B cell (primary cell): ENCODE measurements at regions not wholly inside any gene's neighbourhood (a gene's known extent, or its start where the extent isn't known, plus 50 kb on each side); places are given as distances from the start of the nearest gene placed in this dataset.

ENCODE experiments used
- ATAC-seq: fragments of 200-7000 bp; cut with Tn5 transposase; one replicate; pipeline ENCODE4 v1.10.0; 2021; ENCODE audit warnings: low read depth, mild to moderate bottlenecking, moderate number of reproducible peaks, moderate library complexity
- CTCF ChIA-PET: fragments of 350-600 bp; sonication (Branson Sonifier 250); formaldehyde crosslinking; loops from one replicate; lab custom pipeline; 2021; ENCODE audit warnings: antibody characterized with exemption, inconsistent platforms; lab: Charles Lee
- POLR2A ChIA-PET: fragments of 350-600 bp; sonication (Branson Sonifier 250); formaldehyde crosslinking; loops from one replicate; lab custom pipeline; 2021; ENCODE audit warnings: antibody characterized with exemption; lab: Charles Lee
- DNase-seq: peaks from one replicate; pipeline ENCODE4 v3.0.0; 2013
- H2AFZ ChIP-seq: 2 replicates; pipeline ENCODE4 v1.6.1; 2012; ENCODE audit warnings: mild to moderate bottlenecking, low read depth, low read length; ENCODE audit not compliant: insufficient read depth, poor library complexity, severe bottlenecking
- H3K27ac ChIP-seq, 2 donors: 1 replicate in 1 of 2; 2 replicates in 1 of 2; pipeline ENCODE4 v1.5.1; 2012 to 2013; ENCODE audit warnings: low read length in 2 of 2, mild to moderate bottlenecking in 2 of 2, moderate library complexity in 1 of 2
- H3K27me3 ChIP-seq, 4 experiments: fragments of 200-600 bp in 1 of 4; sonication (generic) in 1 of 4; replicated peaks in 1 of 4; 1 replicate in 2 of 4; 2 replicates in 2 of 4; pipeline versions ENCODE4 v1.6.1 to v1.7.0; 2013 to 2016; ENCODE audit warnings: low read length in 3 of 4, mild to moderate bottlenecking in 2 of 4, mixed read lengths in 1 of 4, moderate library complexity in 1 of 4; ENCODE audit not compliant: insufficient read depth in 4 of 4, control insufficient read depth in 3 of 4; ENCODE audit errors: control extremely low read depth in 1 of 4
- H3K36me3 ChIP-seq, 2 experiments: replicated peaks in 1 of 2; 1 replicate in 1 of 2; 2 replicates in 1 of 2; pipeline versions ENCODE4 v1.6.1 to v1.7.1; 2013; ENCODE audit warnings: low read length in 1 of 2; ENCODE audit not compliant: insufficient read depth in 2 of 2, control insufficient read depth in 1 of 2; ENCODE audit errors: control extremely low read depth in 1 of 2, extremely low read depth in 1 of 2
- H3K4me1 ChIP-seq, 2 donors: fragments of 200-600 bp in 1 of 2; sonication (generic) in 1 of 2; 1 replicate in 1 of 2; 2 replicates in 1 of 2; pipeline versions ENCODE4 v1.5.1 to v1.6.1; 2013 to 2017; ENCODE audit warnings: low read length in 2 of 2; ENCODE audit not compliant: control insufficient read depth in 2 of 2, insufficient read depth in 2 of 2
- H3K4me2 ChIP-seq: replicated peaks from 2 replicates; pipeline ENCODE3; 2012; ENCODE audit warnings: mild to moderate bottlenecking, low read depth, low read length; ENCODE audit not compliant: poor library complexity, severe bottlenecking
- H3K4me3 ChIP-seq, 5 experiments: fragments of 200-600 bp in 1 of 5; sonication (generic) in 1 of 5; 1 replicate in 3 of 5; 2 replicates in 2 of 5; pipeline versions ENCODE4 v1.5.1 to v1.7.0; 2011 to 2016; ENCODE audit warnings: low read length in 4 of 5, mild to moderate bottlenecking in 4 of 5, low read depth in 2 of 5, control low read depth in 1 of 5, moderate library complexity in 1 of 5; ENCODE audit not compliant: insufficient read depth in 1 of 5; ENCODE audit errors: control extremely low read depth in 1 of 5, extremely low read depth in 1 of 5
- H3K79me2 ChIP-seq: fragments of 200-600 bp; sonication (generic); one replicate; pipeline ENCODE4 v1.6.0; 2016; ENCODE audit warnings: low read length; ENCODE audit not compliant: control insufficient read depth, insufficient read depth
- H3K9ac ChIP-seq: fragments of 200-600 bp; sonication (generic); 2 replicates; pipeline ENCODE4 v1.6.1; 2017; ENCODE audit warnings: mild to moderate bottlenecking, low read length, moderate library complexity
- H3K9me3 ChIP-seq, 3 donors: one replicate each; pipeline versions ENCODE4 v1.6.1 to v1.7.1; 2013; ENCODE audit warnings: low read length in 2 of 3; ENCODE audit not compliant: control insufficient read depth in 2 of 3, insufficient read depth in 1 of 3; ENCODE audit errors: control extremely low read depth in 1 of 3
- H4K20me1 ChIP-seq: 2 replicates; pipeline ENCODE4 v1.6.0; 2012; ENCODE audit warnings: mild to moderate bottlenecking, low read length; ENCODE audit not compliant: insufficient read depth, control insufficient read depth, poor library complexity, severe bottlenecking
- H3K27ac Mint-ChIP-seq: one replicate; pipeline ENCODE4 v1.8.0; 2021; ENCODE audit warnings: mixed read lengths
- H3K27me3 Mint-ChIP-seq: one replicate; pipeline ENCODE4 v1.8.0; 2021; ENCODE audit warnings: mixed read lengths
- H3K4me1 Mint-ChIP-seq: one replicate; pipeline ENCODE4 v1.8.0; 2021; ENCODE audit warnings: mixed read lengths
- H3K4me3 Mint-ChIP-seq: one replicate; pipeline ENCODE4 v1.8.0; 2021; ENCODE audit warnings: mixed read lengths
- H3K9me3 Mint-ChIP-seq: one replicate; pipeline ENCODE4 v1.8.0; 2022; ENCODE audit warnings: mixed read lengths; ENCODE audit not compliant: insufficient read depth
- CTCF ChIP-seq: fragments of 200-600 bp; IDR thresholded peaks from one replicate; pipeline ENCODE4 v1.8.0; 2022; ENCODE audit warnings: antibody characterized with exemption, mild to moderate bottlenecking
- EZH2 ChIP-seq: IDR thresholded peaks from 2 replicates; pipeline ENCODE4 v1.6.1; 2012; ENCODE audit warnings: borderline replicate concordance, low read depth, mild to moderate bottlenecking, moderate library complexity, low read length; ENCODE audit not compliant: insufficient read depth, poor library complexity, severe bottlenecking
- WGBS: methylation state at CpG from one replicate; pipeline ENCODE4 v1.1.5; 2013; ENCODE audit warnings: missing lambda C conversion rate; ENCODE audit not compliant: insufficient coverage; 5-methylcytosine and 5-hydroxymethylcytosine counted together
- intact Hi-C: fragments of 100-400 bp; cut with micrococcal nuclease; formaldehyde crosslinking; loops from one replicate; pipeline ENCODE4 v1.10.0; 2022

- POLR2A ChIA-PET: no interaction called here
- 56% methylated on average over 12 of the region's 12 CpGs for WGBS
Observed at GRCh38 chr14:96979611-96980074, 182.5 kb downstream of the VRK1 start.

GRCh38 chr14:96980835-96981234 is 183.7 kb downstream of the VRK1 start:
- Histone ChIP-seq H3K79me2 (no peaks in the 10 kb centered on the region), H3K4me1 (peaks cover 2 to 3% of the 10 kb centered on the region in 2 donors), H3K9me3 (no peaks in the 10 kb centered on the region), H3K27me3 (peaks cover 0 to 5% (median 0%) of the 10 kb centered on the region in 4 experiments), H3K4me2 (no peak overlapping the region), H4K20me1 (no peaks in the 10 kb centered on the region), H3K36me3 (no peaks in the 10 kb centered on the region), H3K9ac (no peak overlapping the region), H2AFZ (no peak overlapping the region), H3K27ac (no peak overlapping the region), H3K4me3 (no peak overlapping the region)
- 93% methylated on average over 1 of the region's 4 CpGs for WGBS
- H3K27me3 Mint-ChIP-seq: peaks cover 37% of the 10 kb centered on the region
- H3K27ac Mint-ChIP-seq: no peak overlapping the region
- no peak overlapping the region for H3K4me3 Mint-ChIP-seq
- CTCF ChIA-PET: no interaction called here
- TF ChIP-seq CTCF: no peak
- TF ChIP-seq EZH2: no peak
- no peak for ATAC-seq
- H3K9me3 Mint-ChIP-seq: peaks cover 2% of the 10 kb centered on the region
- H3K4me1 Mint-ChIP-seq: peaks cover 3% of the 10 kb centered on the region
- POLR2A ChIA-PET: no interaction called here
- DNase-seq: no peak
- intact Hi-C loops: no loop called here

More at GRCh38 chr14:96979611-96980074, 182.5 kb downstream of the VRK1 start:
- Histone ChIP-seq H3K4me1 (no peaks in the 10 kb centered on the region), H3K79me2 (no peaks in the 10 kb centered on the region), H4K20me1 (no peaks in the 10 kb centered on the region), H2AFZ (no peak overlapping the region), H3K4me3 (no peak overlapping the region), H3K27me3 (peaks cover 0 to 5% (median 0%) of the 10 kb centered on the region in 4 experiments), H3K9me3 (peaks cover 0 to 11% (median 6%) of the 10 kb centered on the region in 3 donors), H3K36me3 (no peaks in the 10 kb centered on the region), H3K9ac (no peak overlapping the region), H3K4me2 (no peak overlapping the region), H3K27ac (no peak overlapping the region)
- CTCF ChIA-PET: no interaction called here
- peaks cover 2% of the 10 kb centered on the region for H3K4me1 Mint-ChIP-seq
- intact Hi-C loops: no loop called here
- peaks cover 8% of the 10 kb centered on the region for H3K9me3 Mint-ChIP-seq
- DNase-seq (no peak), ATAC-seq (no peak)
- H3K4me3 Mint-ChIP-seq: no peak overlapping the region
- H3K27ac Mint-ChIP-seq: no peak overlapping the region
- TF ChIP-seq CTCF (no peak), EZH2 (no peak)
- peaks cover 37% of the 10 kb centered on the region for H3K27me3 Mint-ChIP-seq
